Stimulated activated memory B cell treated with anti-CD40 and anti-IgM and Interleukin-4, amounts not matched to agents 10 μg/mL and 1 μg/mL and 100 μg/mL, for 72 hours (primary cell): ENCODE measurements at regions not wholly inside any gene's neighbourhood (a gene's known extent, or its start where the extent isn't known, plus 50 kb on each side); places are given as distances from the start of the nearest gene placed in this dataset.

Experiments
- ATAC-seq: fragments of 150-1000 bp; cut with Tn5 transposase; 2 replicates; pipeline ENCODE4 v1.10.0; 2021
- H3K27ac Mint-ChIP-seq: one replicate; pipeline ENCODE4 v1.8.0; 2022; ENCODE audit warnings: mild to moderate bottlenecking, mixed read lengths
- H3K27me3 Mint-ChIP-seq: one replicate; pipeline ENCODE4 v1.8.0; 2022; ENCODE audit warnings: mixed read lengths
- H3K36me3 Mint-ChIP-seq: one replicate; pipeline ENCODE4 v1.8.0; 2022; ENCODE audit warnings: mixed read lengths
- H3K4me1 Mint-ChIP-seq: one replicate; pipeline ENCODE4 v1.8.0; 2022; ENCODE audit warnings: mixed read lengths
- H3K4me3 Mint-ChIP-seq: one replicate; pipeline ENCODE4 v1.8.0; 2022; ENCODE audit warnings: mild to moderate bottlenecking, moderate library complexity, mixed read lengths
- H3K9me3 Mint-ChIP-seq: one replicate; pipeline ENCODE4 v1.8.0; 2022; ENCODE audit warnings: mixed read lengths

DNA sequence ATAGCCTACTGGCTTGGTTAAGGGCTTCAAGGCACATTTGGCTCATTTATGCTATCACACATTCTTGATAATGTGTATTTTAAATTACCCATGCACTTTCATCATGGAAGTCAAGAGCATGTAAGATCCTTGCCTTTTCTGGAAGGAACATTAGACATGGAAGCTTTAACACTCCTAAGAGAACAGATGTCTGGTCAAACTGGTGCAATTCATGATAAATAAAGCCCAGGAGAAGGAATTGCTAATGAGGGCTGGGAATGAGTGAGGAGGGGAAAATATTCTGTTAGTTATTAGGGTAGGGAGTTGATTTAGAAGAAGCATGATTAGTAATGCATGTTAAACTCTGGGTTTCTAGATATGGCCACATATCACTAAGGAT is 688.6 kb upstream of the CITED2 start:
- H3K9me3 Mint-ChIP-seq = no peaks in the 10 kb centered on the region
- ATAC-seq = no peak
- H3K36me3 Mint-ChIP-seq = no peaks in the 10 kb centered on the region
- no peaks in the 10 kb centered on the region for H3K27me3 Mint-ChIP-seq
- H3K4me1 Mint-ChIP-seq = no peaks in the 10 kb centered on the region
- no peak overlapping the region for H3K4me3 Mint-ChIP-seq
- H3K27ac Mint-ChIP-seq = no peak overlapping the region

DNA sequence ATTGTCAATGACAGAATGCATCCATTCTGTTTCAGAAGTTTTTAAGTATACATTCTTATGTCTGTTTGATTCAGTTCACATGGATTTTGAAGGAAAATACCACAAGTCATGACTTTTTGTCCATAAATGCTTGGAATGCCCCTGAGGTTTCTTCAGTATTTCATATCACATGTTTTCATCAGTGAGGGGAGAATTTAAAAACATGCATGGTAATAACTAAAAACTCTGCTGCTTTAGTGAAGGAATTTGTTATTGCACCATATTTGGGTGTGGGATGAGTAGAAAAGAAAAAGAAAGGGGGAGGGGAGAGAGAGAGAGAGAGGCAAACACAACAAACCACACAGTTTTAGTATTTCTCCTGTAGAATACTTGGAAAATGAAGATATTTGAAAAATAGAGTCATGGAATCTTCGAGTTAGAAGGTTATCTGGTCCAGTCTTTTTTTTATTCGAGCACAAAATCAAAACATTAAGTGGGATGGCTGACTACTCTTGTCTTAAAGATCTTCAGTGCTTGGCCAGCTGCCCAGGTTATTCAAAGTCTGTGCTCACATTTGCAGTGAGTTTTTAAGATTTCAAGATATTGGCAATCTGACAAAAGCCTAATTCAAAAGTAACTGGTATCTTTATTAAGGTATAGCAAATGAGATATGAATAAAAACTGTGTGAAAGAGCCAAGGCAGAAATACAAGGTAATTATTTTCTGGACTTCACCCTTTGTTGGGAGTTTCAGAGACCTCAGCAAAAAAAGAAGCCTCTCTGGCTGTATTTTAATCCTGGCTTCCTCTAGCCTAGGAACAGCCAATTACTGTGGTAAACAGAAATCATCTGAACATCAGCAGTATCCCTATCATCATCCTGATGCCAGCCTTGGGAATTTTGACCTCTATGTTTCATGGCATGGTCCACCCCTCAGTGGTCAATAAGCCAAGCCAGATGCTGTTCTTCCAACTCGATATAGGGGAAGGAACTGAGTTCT is 687.9 kb upstream of the CITED2 start:
- ATAC-seq = no peak
- Mint-ChIP-seq H3K4me1 (no peaks in the 10 kb centered on the region), H3K27me3 (no peaks in the 10 kb centered on the region), H3K27ac (no peak overlapping the region), H3K36me3 (no peaks in the 10 kb centered on the region), H3K9me3 (no peaks in the 10 kb centered on the region), H3K4me3 (no peak overlapping the region)

DNA sequence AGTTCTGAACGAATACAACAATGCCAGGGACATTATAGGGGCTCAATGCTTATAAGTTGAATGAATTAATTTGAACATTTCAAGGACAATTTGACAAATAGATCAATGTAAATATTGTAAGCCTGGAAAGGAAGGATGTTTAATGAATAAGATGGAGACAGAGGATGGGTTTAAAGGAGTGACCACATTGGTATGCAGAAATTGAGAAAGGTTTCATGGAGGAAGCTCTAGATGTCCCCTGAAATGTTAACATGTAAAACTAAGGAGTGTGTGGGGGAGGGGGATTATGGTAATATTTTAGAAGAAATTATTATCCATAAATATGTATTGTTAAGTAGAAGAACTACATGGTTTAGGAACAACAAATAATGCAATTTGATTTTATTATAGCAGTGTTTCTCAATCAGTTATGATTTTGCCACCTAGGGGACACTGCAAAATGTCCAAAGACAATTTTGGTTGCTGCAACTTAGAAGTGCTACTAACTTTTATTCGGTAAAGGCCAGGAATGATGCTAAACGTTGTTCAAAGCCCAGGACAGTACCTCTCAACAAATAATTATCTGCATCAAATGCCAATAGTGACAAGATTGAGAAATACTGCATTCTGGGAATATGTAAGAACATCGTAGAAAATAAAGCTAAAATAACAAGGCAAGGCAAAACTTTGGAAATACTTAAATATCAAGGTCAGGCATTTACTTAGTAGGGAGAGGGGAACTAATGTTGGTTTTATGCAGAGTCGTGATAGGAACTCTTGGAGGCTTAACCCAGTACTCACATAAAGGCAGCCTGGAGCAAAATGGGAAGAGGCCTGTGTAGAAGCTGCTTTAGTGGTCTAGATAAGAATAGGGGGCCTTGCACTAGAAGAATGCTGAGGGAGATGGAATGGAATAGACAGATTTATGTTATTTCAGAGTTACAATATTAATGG is 686.9 kb upstream of the CITED2 start:
- ATAC-seq = no peak
- H3K27ac Mint-ChIP-seq = no peak overlapping the region
- no peaks in the 10 kb centered on the region for H3K27me3 Mint-ChIP-seq
- no peak overlapping the region for H3K4me3 Mint-ChIP-seq
- no peaks in the 10 kb centered on the region for H3K36me3 Mint-ChIP-seq
- no peaks in the 10 kb centered on the region for H3K9me3 Mint-ChIP-seq
- H3K4me1 Mint-ChIP-seq = no peaks in the 10 kb centered on the region

DNA sequence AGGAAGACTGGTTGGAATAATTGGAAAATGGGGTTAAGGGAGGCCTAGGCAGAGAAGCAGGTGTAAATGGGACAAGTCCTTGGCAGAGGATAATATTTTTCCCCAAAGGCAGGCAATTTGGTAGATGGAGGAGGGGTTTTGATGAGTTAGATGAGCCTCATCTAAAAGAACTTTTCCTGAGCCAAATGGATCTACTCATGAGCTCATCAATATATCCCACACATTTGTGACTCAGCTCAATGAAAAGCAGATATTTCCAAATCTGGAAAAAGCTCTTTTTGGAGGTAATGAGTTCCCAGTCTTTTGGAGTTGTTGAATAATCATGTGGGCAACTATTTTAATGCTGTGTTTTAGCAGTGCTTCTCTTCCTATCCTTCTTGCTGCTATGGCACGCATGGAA is 685.5 kb upstream of the CITED2 start:
- H3K9me3 Mint-ChIP-seq = no peaks in the 10 kb centered on the region
- H3K36me3 Mint-ChIP-seq = no peaks in the 10 kb centered on the region
- no peak for ATAC-seq
- H3K4me1 Mint-ChIP-seq = no peaks in the 10 kb centered on the region
- no peaks in the 10 kb centered on the region for H3K27me3 Mint-ChIP-seq
- H3K4me3 Mint-ChIP-seq = no peak overlapping the region
- H3K27ac Mint-ChIP-seq = no peak overlapping the region

DNA sequence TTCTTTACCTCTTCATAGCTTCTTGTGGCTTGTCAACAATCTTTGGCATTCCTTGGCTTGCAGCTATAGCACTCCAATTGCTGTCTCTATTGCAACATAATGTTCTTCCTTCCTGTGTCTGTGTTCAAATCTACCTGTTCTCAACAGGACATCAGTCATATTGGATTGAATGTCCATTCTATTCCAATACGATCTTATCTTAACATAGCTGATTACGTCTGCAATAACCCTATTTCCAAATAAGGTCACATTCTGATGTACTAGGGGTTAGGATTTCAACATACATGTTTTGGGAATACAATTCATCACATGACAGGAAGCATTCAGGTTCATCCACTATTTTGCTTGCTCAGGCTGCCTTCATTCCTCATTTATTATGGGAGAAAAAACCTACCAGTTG is 684.4 kb upstream of the CITED2 start:
- ATAC-seq = no peak
- H3K9me3 Mint-ChIP-seq = no peaks in the 10 kb centered on the region
- no peaks in the 10 kb centered on the region for H3K27me3 Mint-ChIP-seq
- H3K36me3 Mint-ChIP-seq = no peaks in the 10 kb centered on the region
- no peak overlapping the region for H3K27ac Mint-ChIP-seq
- H3K4me1 Mint-ChIP-seq = no peaks in the 10 kb centered on the region
- no peak overlapping the region for H3K4me3 Mint-ChIP-seq

DNA sequence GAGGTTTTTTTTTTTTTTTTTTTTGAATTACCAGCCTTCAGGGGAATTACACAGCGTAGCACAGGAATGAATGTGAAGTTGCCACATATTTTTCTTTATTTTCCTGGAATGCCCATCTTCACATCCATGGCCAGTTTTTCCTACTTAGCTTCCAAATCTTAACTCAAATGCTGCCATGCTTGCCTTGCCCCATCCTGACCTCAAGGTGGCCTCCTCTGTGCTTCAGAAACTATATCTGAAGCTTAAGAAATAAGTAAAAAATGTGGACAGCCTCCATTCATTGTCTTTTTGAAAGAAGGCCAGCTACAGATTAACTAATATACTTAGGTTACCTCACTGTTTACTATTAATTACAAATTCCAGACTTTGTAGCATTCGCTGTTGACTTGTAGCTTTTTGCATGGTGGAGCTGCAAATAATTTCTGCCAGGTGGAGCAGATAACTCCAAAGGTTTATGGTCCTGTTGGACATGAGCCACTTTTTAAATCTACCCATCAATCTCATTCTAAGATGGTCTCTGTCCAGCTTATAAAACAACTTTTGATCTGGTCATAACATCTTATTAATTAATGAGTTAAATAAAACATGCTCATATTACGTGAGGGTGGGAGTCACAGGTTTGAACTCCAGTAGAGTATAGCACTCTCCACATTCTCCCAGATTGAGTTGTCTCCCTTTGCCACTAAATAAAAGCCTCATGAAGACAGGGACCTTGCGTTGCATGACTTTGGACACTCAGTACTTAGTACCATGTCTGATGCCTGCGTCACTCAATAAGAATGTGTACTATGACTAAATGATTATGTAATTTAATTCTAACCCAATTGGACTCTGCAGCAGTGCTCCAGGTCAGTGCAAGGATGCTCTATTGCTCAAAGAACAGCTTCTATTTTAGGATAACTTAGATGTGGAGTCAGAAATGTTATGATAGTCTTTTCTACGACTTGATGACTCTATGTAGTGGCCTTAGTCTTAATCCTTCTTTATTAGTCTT is 678.6 kb upstream of the CITED2 start:
- Mint-ChIP-seq H3K9me3 (no peaks in the 10 kb centered on the region), H3K27me3 (peaks cover 12% of the 10 kb centered on the region), H3K4me1 (no peaks in the 10 kb centered on the region), H3K36me3 (no peaks in the 10 kb centered on the region), H3K27ac (no peak overlapping the region), H3K4me3 (no peak overlapping the region)
- no peak for ATAC-seq

DNA sequence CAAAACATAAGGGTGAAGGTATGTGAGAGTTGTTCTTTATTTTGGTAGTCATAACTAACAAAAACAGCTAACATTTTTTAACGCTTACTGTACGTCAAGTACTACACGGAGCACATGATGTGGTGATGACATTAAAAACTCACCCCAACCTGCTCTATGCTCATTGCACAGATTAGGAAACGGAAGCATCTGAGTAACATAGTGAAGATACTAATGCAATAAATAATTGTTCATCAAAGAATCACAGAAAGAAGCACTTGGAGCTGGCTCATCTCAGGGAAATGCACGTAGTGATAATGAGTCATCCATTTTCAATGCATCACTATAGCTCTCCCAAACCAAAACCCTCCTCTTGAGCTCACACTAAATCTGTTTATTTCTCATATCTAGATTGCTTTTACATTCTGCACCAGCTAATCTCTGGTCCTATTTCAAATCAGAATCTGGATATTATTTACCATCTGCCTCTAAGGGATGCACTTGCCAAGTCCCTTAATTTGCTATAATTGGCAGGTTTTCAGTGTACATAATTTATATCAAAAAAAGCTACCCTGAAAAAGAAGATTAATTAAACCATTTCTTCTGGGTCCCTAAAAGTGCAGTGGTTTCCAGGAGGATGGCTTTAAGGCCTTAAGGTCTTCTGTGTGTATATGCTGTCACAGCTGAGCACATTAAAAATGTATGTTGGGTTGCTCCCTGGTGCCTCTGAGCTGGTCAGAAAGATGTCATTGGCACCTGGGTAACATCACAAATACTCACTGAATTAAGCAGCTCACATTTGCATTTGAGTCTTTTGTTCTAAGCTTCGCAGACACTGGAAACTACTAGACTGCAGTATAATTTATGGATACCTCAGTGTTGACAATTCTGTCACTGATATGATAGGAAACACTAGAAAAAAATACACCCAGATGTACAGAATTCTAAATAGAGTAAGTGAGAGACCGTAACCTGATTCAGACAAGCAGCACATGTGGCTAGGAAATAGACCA is 677.4 kb upstream of the CITED2 start:
- H3K27ac Mint-ChIP-seq = no peak overlapping the region
- no peaks in the 10 kb centered on the region for H3K36me3 Mint-ChIP-seq
- no peak for ATAC-seq
- H3K4me3 Mint-ChIP-seq = no peak overlapping the region
- peaks cover 12% of the 10 kb centered on the region for H3K27me3 Mint-ChIP-seq
- H3K9me3 Mint-ChIP-seq = no peaks in the 10 kb centered on the region
- no peaks in the 10 kb centered on the region for H3K4me1 Mint-ChIP-seq

DNA sequence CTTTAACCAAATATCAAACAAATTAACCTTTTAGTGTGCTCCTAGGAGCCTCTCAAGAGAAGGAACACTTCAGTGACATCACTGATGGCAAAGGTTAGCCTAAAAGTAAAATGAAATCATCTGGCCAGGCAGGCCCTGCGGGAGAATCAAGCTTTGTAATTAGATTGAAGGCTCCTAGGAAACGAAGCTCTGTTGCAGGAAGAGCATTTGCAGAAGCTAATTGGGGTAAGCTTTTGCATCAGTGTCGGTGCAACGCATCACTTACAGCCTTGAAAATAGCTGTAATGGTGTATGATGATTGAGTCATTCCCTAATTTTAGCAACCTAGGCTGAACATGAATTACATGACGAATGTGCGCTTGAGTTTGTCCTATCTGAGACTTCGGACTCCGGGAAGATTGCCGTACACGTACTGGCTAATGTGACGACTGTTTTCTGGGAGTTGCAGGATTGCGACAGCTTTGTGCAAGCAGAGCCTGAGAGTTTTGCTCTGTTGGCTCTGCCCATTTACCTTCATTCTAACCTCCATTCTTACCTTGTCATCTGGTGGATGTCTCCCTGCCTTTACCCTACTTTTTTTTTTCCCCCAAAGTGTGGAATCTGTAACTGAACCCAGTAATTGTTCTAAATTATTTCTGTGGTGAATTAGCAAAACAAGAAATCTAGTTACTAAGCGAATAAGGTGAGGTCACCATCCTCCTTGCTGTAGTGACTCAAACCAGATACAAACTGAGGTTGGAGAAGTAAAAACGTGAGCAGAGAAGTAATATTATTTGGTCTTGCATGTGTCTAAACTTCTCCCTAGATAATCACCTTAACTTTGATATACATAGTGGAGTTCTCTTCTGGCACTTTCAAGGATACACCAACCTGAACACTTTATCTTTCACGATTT is 675.9 kb upstream of the CITED2 start:
- H3K27ac Mint-ChIP-seq = no peak overlapping the region
- no peaks in the 10 kb centered on the region for H3K9me3 Mint-ChIP-seq
- no peaks in the 10 kb centered on the region for H3K36me3 Mint-ChIP-seq
- no peak overlapping the region for H3K4me3 Mint-ChIP-seq
- H3K4me1 Mint-ChIP-seq = no peaks in the 10 kb centered on the region
- H3K27me3 Mint-ChIP-seq = peaks cover 12% of the 10 kb centered on the region
- no peak for ATAC-seq

DNA sequence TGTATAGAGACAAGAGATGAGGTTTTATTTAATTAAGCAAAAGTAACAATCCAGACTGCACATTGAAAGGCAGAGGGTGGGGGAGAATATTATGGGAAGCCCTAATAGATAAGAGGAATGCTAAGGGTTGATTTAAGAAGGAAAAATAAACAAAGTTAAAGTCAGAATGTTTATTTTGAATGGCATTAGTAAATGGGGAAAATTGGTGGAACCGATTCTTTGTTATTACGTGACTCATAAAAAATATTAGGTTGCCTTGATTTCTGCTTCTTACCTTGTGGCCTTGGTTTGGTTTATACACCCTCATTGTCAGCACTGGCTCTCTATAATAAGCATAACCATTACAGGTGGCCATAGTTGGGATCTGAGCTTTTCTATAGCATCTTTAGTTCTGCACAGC is 674.8 kb upstream of the CITED2 start:
- H3K27me3 Mint-ChIP-seq = peaks cover 12% of the 10 kb centered on the region
- H3K27ac Mint-ChIP-seq = no peak overlapping the region
- no peak overlapping the region for H3K4me3 Mint-ChIP-seq
- ATAC-seq = no peak
- no peaks in the 10 kb centered on the region for H3K4me1 Mint-ChIP-seq
- H3K9me3 Mint-ChIP-seq = no peaks in the 10 kb centered on the region
- H3K36me3 Mint-ChIP-seq = no peaks in the 10 kb centered on the region

DNA sequence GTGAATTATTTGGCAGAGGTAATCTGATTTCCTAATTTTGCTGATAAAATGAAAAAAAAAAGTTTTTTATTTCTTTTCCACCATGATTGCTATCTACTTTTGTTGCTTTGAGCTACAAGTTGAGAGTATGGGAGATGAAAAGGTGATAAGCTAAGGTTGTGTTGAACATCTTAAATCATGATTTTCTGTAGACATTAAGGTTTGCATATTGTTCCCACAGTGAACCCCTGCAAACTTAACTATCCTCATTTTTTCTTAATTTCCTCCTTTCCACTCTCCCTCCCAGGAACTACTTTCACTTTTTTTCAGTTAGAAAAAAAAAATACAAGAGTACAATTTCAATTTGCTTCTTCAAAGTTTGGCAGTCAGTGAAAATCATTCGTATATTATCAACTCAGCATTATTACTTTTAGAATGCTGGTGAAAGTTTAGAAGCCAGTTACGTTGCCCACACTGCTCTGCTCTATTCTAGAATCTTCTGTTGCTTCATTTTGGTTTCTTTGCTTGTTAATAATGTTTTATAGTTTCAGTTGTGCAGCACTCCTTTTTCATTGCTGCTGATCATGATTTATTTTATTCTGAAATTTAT is 673.8 kb upstream of the CITED2 start:
- Mint-ChIP-seq H3K4me3 (no peak overlapping the region), H3K27me3 (peaks cover 12% of the 10 kb centered on the region), H3K4me1 (no peaks in the 10 kb centered on the region), H3K27ac (no peak overlapping the region), H3K9me3 (no peaks in the 10 kb centered on the region), H3K36me3 (no peaks in the 10 kb centered on the region)
- ATAC-seq = no peak

DNA sequence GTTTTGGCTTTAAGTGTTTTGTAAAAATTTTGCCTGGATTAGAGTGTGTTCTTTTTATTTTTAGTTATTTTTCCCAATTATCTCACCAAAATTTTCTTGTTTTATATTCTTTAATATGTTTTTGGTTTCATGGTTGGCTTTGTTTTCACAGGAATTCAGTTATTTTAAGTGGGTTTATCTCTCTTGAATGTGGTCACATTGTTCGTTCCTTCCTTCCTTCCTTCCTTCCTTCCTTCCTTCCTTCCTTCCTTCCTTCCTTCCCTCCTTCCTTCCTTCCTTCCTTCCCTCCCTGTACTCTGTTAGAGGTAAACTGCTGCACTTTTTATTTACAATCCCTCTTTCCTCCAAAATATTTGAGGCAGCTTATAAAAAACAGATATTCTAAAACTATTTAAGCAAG is 672.9 kb upstream of the CITED2 start:
- H3K4me1 Mint-ChIP-seq = no peaks in the 10 kb centered on the region
- no peak overlapping the region for H3K27ac Mint-ChIP-seq
- peaks cover 12% of the 10 kb centered on the region for H3K27me3 Mint-ChIP-seq
- H3K4me3 Mint-ChIP-seq = no peak overlapping the region
- H3K36me3 Mint-ChIP-seq = no peaks in the 10 kb centered on the region
- no peak for ATAC-seq
- no peaks in the 10 kb centered on the region for H3K9me3 Mint-ChIP-seq

DNA sequence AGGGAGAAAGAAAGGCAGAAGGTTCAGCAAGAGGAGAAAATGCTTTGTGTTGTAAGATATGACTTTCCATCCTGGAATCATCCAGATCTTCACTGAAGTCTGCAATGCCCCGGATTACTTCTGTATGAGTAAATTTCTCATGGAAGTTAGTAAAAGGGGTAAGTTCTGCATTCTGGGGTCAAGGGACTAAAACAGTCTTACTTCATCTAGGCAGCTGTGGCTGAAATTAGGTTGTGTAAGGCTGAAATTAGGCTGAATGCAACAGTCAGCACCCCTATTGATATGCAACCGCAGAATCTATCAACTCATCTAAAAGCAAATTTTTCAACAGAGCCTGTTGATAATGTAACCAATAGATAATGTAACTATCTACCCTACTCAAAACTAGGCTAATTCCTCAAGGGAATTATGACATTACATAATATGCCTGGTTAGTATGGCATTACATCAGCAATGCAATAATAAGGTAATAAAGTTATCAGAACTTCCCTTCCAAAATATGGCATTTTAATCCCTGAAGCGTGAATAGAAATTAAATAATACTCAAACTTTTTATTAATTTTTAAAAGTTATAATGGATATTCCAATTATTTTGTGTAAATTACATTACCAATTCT is 671.7 kb upstream of the CITED2 start:
- Mint-ChIP-seq H3K9me3 (no peaks in the 10 kb centered on the region), H3K27me3 (peaks cover 8% of the 10 kb centered on the region), H3K36me3 (no peaks in the 10 kb centered on the region), H3K27ac (no peak overlapping the region), H3K4me1 (no peaks in the 10 kb centered on the region), H3K4me3 (no peak overlapping the region)
- ATAC-seq = no peak
